Panc1 (cell line): ENCODE measurements at regions not wholly inside any gene's neighbourhood (a gene's known extent, or its start where the extent isn't known, plus 50 kb on each side); places are given as distances from the start of the nearest gene placed in this dataset.

Source experiments
- ATAC-seq: fragments of 200-7000 bp; cut with Tn5 transposase; 2 replicates; pipeline ENCODE4 v1.9.1; 2020; ENCODE audit warnings: mild to moderate bottlenecking, moderate library complexity
- BruUV-seq: library from RNA; stranded (reverse); fragments of 400-500 nt; replicated peaks from 2 replicates; lab custom pipeline; 2021; lab: Mats Ljungman, UMichigan
- CTCF ChIA-PET: fragments of 300-600 bp; sonication (Branson Sonifier 250); formaldehyde crosslinking; loops from one replicate; lab custom pipeline; 2022; ENCODE audit warnings: antibody characterized with exemption; lab: Charles Lee
- POLR2A ChIA-PET: fragments of 300-600 bp; sonication (Branson Sonifier 250); formaldehyde crosslinking; loops from one replicate; lab custom pipeline; 2022; ENCODE audit warnings: antibody characterized with exemption; lab: Charles Lee
- DNase-seq: peaks from one replicate; pipeline ENCODE4 v3.0.0-alpha.2; 2010; ENCODE audit warnings: low read depth, low spot score
- H3K27ac ChIP-seq: 2 replicates; pipeline ENCODE4 v1.5.1; 2011; ENCODE audit warnings: mild to moderate bottlenecking, low read length, inconsistent platforms
- H3K27me3 ChIP-seq: fragments of 200-500 bp; sonication (Bioruptor generic); 2 replicates; pipeline ENCODE4 v1.6.0; 2014; ENCODE audit warnings: low read length, inconsistent platforms; ENCODE audit not compliant: control insufficient read depth, insufficient read depth
- H3K36me3 ChIP-seq: fragments of 200-500 bp; sonication (Bioruptor generic); 2 replicates; pipeline ENCODE4 v1.5.1; 2014; ENCODE audit warnings: inconsistent platforms, mild to moderate bottlenecking, low read length, moderate library complexity; ENCODE audit not compliant: control insufficient read depth, insufficient read depth
- H3K4me1 ChIP-seq: 2 replicates; pipeline ENCODE4 v1.5.1; 2011; ENCODE audit warnings: inconsistent platforms, mild to moderate bottlenecking, low read length, moderate library complexity; ENCODE audit not compliant: control insufficient read depth, insufficient read depth
- H3K4me3 ChIP-seq, 2 experiments: 2 replicates each; pipeline ENCODE4 v1.5.1; 2011 to 2012; ENCODE audit warnings: low read depth in 2 of 2, low read length in 2 of 2, mild to moderate bottlenecking in 2 of 2, inconsistent platforms in 1 of 2, moderate library complexity in 1 of 2
- H3K9me3 ChIP-seq: fragments of 200-500 bp; sonication (Bioruptor generic); 2 replicates; pipeline ENCODE4 v1.5.1; 2014; ENCODE audit warnings: low read depth, mild to moderate bottlenecking, inconsistent platforms, low read length, moderate library complexity; ENCODE audit not compliant: control insufficient read depth, insufficient read depth
- POLR2AphosphoS5 ChIP-seq: IDR thresholded peaks from 2 replicates; pipeline ENCODE4 v1.6.1; 2012; ENCODE audit warnings: mild to moderate bottlenecking, low read depth, low read length, moderate library complexity
- REST ChIP-seq, 2 experiments: IDR thresholded peaks; 2 replicates each; pipeline ENCODE4 v1.6.1; 2011 to 2012; ENCODE audit warnings: low read depth in 2 of 2, control low read depth in 1 of 2, low read length in 1 of 2, mild to moderate bottlenecking in 1 of 2, moderate library complexity in 1 of 2; ENCODE audit not compliant: insufficient read depth in 1 of 2
- SIN3A ChIP-seq: IDR thresholded peaks from 2 replicates; pipeline ENCODE4 v1.6.1; 2012; ENCODE audit warnings: low read depth, mild to moderate bottlenecking, low read length, moderate library complexity, borderline replicate concordance; ENCODE audit not compliant: insufficient read depth
- TCF7L2 ChIP-seq: IDR thresholded peaks from 2 replicates; pipeline ENCODE4 v1.6.1; 2011; ENCODE audit warnings: mild to moderate bottlenecking, low read depth, low read length, inconsistent platforms
- in situ Hi-C: cut with HindIII; loops from 2 replicates; pipeline ENCODE4 v1.10.0; 2016; ENCODE audit warnings: low sequenced_read_pairs, low pct_unique_long_range_greater_than_20kb
- intact Hi-C: fragments of 100-400 bp; cut with micrococcal nuclease; formaldehyde crosslinking; loops from one replicate; pipeline ENCODE4 v1.10.0; 2022; ENCODE audit not compliant: unreplicated experiment
- TF ChIP-seq, protein P1 (sequence below): fragments of 450-650 bp; IDR thresholded peaks from 2 replicates; pipeline ENCODE4 v1.5.1; 2017; ENCODE audit warnings: mild to moderate bottlenecking

GRCh38 chr5:12626556-12626955 is 722.3 kb upstream of the CTNND2 start:
- ATAC-seq (no peak), DNase-seq (no peak)
- TF ChIP-seq POLR2AphosphoS5 (no peak), REST (IDR thresholded peaks at IDR 0.05; ENCODE audit: insufficient read depth in 1 of 2, low read depth in 2 of 2, low read length in 1 of 2) (no peak), SIN3A (no peak), TCF7L2 (no peak)
- TF ChIP-seq, protein P1, sequence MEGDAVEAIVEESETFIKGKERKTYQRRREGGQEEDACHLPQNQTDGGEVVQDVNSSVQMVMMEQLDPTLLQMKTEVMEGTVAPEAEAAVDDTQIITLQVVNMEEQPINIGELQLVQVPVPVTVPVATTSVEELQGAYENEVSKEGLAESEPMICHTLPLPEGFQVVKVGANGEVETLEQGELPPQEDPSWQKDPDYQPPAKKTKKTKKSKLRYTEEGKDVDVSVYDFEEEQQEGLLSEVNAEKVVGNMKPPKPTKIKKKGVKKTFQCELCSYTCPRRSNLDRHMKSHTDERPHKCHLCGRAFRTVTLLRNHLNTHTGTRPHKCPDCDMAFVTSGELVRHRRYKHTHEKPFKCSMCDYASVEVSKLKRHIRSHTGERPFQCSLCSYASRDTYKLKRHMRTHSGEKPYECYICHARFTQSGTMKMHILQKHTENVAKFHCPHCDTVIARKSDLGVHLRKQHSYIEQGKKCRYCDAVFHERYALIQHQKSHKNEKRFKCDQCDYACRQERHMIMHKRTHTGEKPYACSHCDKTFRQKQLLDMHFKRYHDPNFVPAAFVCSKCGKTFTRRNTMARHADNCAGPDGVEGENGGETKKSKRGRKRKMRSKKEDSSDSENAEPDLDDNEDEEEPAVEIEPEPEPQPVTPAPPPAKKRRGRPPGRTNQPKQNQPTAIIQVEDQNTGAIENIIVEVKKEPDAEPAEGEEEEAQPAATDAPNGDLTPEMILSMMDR: no peak
- no peaks in the 10 kb centered on the region; the same call in 1 of the 2 replicates for H3K36me3 ChIP-seq
- ChIA-PET CTCF (no interaction called here), POLR2A (no interaction called here)
- no peak overlapping the region for H3K4me3 ChIP-seq
- no peaks in the 10 kb centered on the region for H3K9me3 ChIP-seq
- in situ Hi-C loops (no loop called here), intact Hi-C loops (no loop called here)
- no TSS peak for BruUV-seq
- no peaks in the 10 kb centered on the region for H3K4me1 ChIP-seq
- H3K27ac ChIP-seq: no peak overlapping the region
- no peaks in the 10 kb centered on the region for H3K27me3 ChIP-seq

GRCh38 chr5:12625667-12626263 is 721.5 kb upstream of the CTNND2 start:
- CTCF ChIA-PET: no interaction called here
- Histone ChIP-seq H3K27me3 (no peaks in the 10 kb centered on the region), H3K9me3 (no peaks in the 10 kb centered on the region), H3K36me3 (no peaks in the 10 kb centered on the region; the same call in 1 of the 2 replicates), H3K4me3 (no peak overlapping the region), H3K27ac (no peak overlapping the region), H3K4me1 (no peaks in the 10 kb centered on the region)
- no TSS peak for BruUV-seq
- DNase-seq (no peak), ATAC-seq (no peak)
- TF ChIP-seq REST (IDR thresholded peaks at IDR 0.05; ENCODE audit: insufficient read depth in 1 of 2, low read depth in 2 of 2, low read length in 1 of 2) (no peak), TCF7L2 (no peak), POLR2AphosphoS5 (no peak), SIN3A (no peak)
- TF ChIP-seq, protein P1: no peak
- in situ Hi-C loops: no loop called here
- intact Hi-C loops: no loop called here
- POLR2A ChIA-PET: no interaction called here
